Astrocyte (in vitro differentiated cells and primary cell): ENCODE measurements at regions not wholly inside any gene's neighbourhood (a gene's known extent, or its start where the extent isn't known, plus 50 kb on each side); places are given as distances from the start of the nearest gene placed in this dataset.
A peak's percentile ranks its signal among the peaks of the same experiment; 100 is the strongest.

ENCODE experiments used
- DNase-seq: peaks from one replicate; pipeline ENCODE4 v3.0.0-alpha.2; 2010; ENCODE audit warnings: low read depth
- FAIRE-seq: peaks from 2 replicates; lab custom pipeline; 2011; peaks lifted over from hg19 to GRCh38; lab: Jason Lieb, UNC
- H2AFZ ChIP-seq: 2 replicates; pipeline ENCODE4 v1.6.0; 2012; ENCODE audit warnings: low read depth, low read length, inconsistent platforms
- H3K27ac ChIP-seq: 2 replicates; pipeline ENCODE4 v1.5.1; 2011; ENCODE audit warnings: low read depth, low read length, inconsistent platforms
- H3K27me3 ChIP-seq: 2 replicates; pipeline ENCODE4 v1.6.0; 2011; ENCODE audit warnings: low read length, inconsistent platforms; ENCODE audit not compliant: insufficient read depth
- H3K36me3 ChIP-seq: 2 replicates; pipeline ENCODE4 v1.5.1; 2011; ENCODE audit warnings: low read length, inconsistent platforms; ENCODE audit not compliant: insufficient read depth
- H3K4me1 ChIP-seq: 2 replicates; pipeline ENCODE4 v1.5.1; 2011; ENCODE audit warnings: low read length, inconsistent platforms; ENCODE audit not compliant: insufficient read depth
- H3K4me2 ChIP-seq: 2 replicates; pipeline ENCODE4 v1.6.0; 2012; ENCODE audit warnings: low read length, inconsistent platforms
- H3K4me3 ChIP-seq: 2 replicates; pipeline ENCODE4 v1.5.1; 2011; ENCODE audit warnings: low read depth, mild to moderate bottlenecking, low read length, inconsistent platforms; ENCODE audit not compliant: insufficient read depth
- H3K79me2 ChIP-seq: 2 replicates; pipeline ENCODE4 v1.6.0; 2012; ENCODE audit warnings: mild to moderate bottlenecking, low read length, inconsistent platforms; ENCODE audit not compliant: insufficient read depth
- H3K9ac ChIP-seq: 2 replicates; pipeline ENCODE4 v1.6.0; 2012; ENCODE audit warnings: mild to moderate bottlenecking, low read length, inconsistent platforms
- H3K9me3 ChIP-seq: 2 replicates; pipeline ENCODE4 v1.5.1; 2012; ENCODE audit warnings: low read depth, mild to moderate bottlenecking, low read length, inconsistent platforms; ENCODE audit not compliant: insufficient read depth
- H4K20me1 ChIP-seq: 2 replicates; pipeline ENCODE4 v1.6.0; 2012; ENCODE audit warnings: low read length, inconsistent platforms; ENCODE audit not compliant: insufficient read depth
- H3K27ac Mint-ChIP-seq: one replicate; pipeline ENCODE4 v1.8.0; 2021; ENCODE audit warnings: mild to moderate bottlenecking, mixed read lengths; ENCODE audit not compliant: unreplicated experiment
- H3K27me3 Mint-ChIP-seq: one replicate; pipeline ENCODE4 v1.8.0; 2021; ENCODE audit warnings: low read depth, mixed read lengths; ENCODE audit not compliant: unreplicated experiment
- H3K36me3 Mint-ChIP-seq: one replicate; pipeline ENCODE4 v1.8.0; 2021; ENCODE audit warnings: low read depth, mixed read lengths; ENCODE audit not compliant: unreplicated experiment
- H3K4me1 Mint-ChIP-seq: one replicate; pipeline ENCODE4 v1.8.0; 2021; ENCODE audit warnings: low read depth, mixed read lengths; ENCODE audit not compliant: unreplicated experiment
- H3K4me3 Mint-ChIP-seq: one replicate; pipeline ENCODE4 v1.8.0; 2021; ENCODE audit warnings: mild to moderate bottlenecking, moderate library complexity, mixed read lengths; ENCODE audit not compliant: unreplicated experiment
- H3K9me3 Mint-ChIP-seq: one replicate; pipeline ENCODE4 v1.8.0; 2021; ENCODE audit warnings: mild to moderate bottlenecking, mixed read lengths; ENCODE audit not compliant: unreplicated experiment
- CTCF ChIP-seq: IDR thresholded peaks from 2 replicates; pipeline ENCODE4 v1.5.1; 2011; ENCODE audit warnings: low read depth, mild to moderate bottlenecking, inconsistent platforms, low read length, moderate library complexity; ENCODE audit not compliant: insufficient read depth
- EZH2 ChIP-seq: IDR thresholded peaks from 2 replicates; pipeline ENCODE4 v1.6.1; 2012; ENCODE audit warnings: mild to moderate bottlenecking, low read length, inconsistent platforms; ENCODE audit not compliant: insufficient read depth

GRCh38 chr3:64445944-64446300, 220.7 kb upstream of the PRICKLE2 start:
- Histone ChIP-seq H2AFZ (no peak overlapping the region), H3K36me3 (no peaks in the 10 kb centered on the region), H3K4me2 (peak overlapping the region; percentile 92), H4K20me1 (no peaks in the 10 kb centered on the region), H3K9me3 (no peaks in the 10 kb centered on the region), H3K4me3 (no peak overlapping the region), H3K9ac (peak overlapping the region; percentile 65), H3K79me2 (no peaks in the 10 kb centered on the region), H3K27me3 (peaks cover 29% of the 10 kb centered on the region), H3K4me1 (peaks cover 13% of the 10 kb centered on the region), H3K27ac (no peak overlapping the region)
- TF ChIP-seq EZH2 = no peak
- no peak for TF ChIP-seq CTCF
- Mint-ChIP-seq H3K4me1 (peaks cover 10% of the 10 kb centered on the region), H3K36me3 (no peaks in the 10 kb centered on the region), H3K27ac (no peak overlapping the region), H3K27me3 (peaks cover 4% of the 10 kb centered on the region), H3K4me3 (peak overlapping the region; percentile 80), H3K9me3 (no peaks in the 10 kb centered on the region)
- no peak for DNase-seq
- no peak for FAIRE-seq

GRCh38 chr3:64445109-64445943, 220.1 kb upstream of the PRICKLE2 start:
- Histone ChIP-seq H3K9me3 (no peaks in the 10 kb centered on the region), H3K36me3 (no peaks in the 10 kb centered on the region), H3K27me3 (peaks cover 29% of the 10 kb centered on the region), H2AFZ (peak overlapping the region; percentile 53), H3K4me2 (peak overlapping the region; percentile 92), H3K27ac (no peak overlapping the region), H3K9ac (peak overlapping the region; percentile 65), H3K4me1 (peaks cover 17% of the 10 kb centered on the region), H4K20me1 (no peaks in the 10 kb centered on the region), H3K79me2 (no peaks in the 10 kb centered on the region), H3K4me3 (peak overlapping the region; percentile 58)
- H3K4me3 Mint-ChIP-seq = peak overlapping the region; percentile 85
- H3K4me1 Mint-ChIP-seq = peaks cover 13% of the 10 kb centered on the region
- no peaks in the 10 kb centered on the region for H3K36me3 Mint-ChIP-seq
- no peaks in the 10 kb centered on the region for H3K9me3 Mint-ChIP-seq
- no peak for DNase-seq
- FAIRE-seq = no peak
- no peaks in the 10 kb centered on the region for H3K27me3 Mint-ChIP-seq
- TF ChIP-seq CTCF (no peak), EZH2 (peak; percentile 85)
- no peak overlapping the region for H3K27ac Mint-ChIP-seq
